GM23338 (cell line): ENCODE measurements at regions not wholly inside any gene's neighbourhood (a gene's known extent, or its start where the extent isn't known, plus 50 kb on each side); places are given as distances from the start of the nearest gene placed in this dataset.

Experiments used
- ATAC-seq: fragments of 200-7000 bp; cut with Tn5 transposase; 3 replicates; pipeline ENCODE4 v1.9.1; 2020
- DNase-seq: peaks from one replicate; pipeline ENCODE4 v3.0.0-alpha.2; 2015; ENCODE audit warnings: low spot score
- H2AFZ ChIP-seq: fragments of 200-600 bp; sonication (generic); 2 replicates; pipeline ENCODE4 v1.8.0; 2016; ENCODE audit warnings: antibody characterized with exemption, mild to moderate bottlenecking, moderate library complexity
- H3F3A ChIP-seq: fragments of 200-600 bp; sonication (generic); replicated peaks from 2 replicates; pipeline ENCODE4 v1.8.0; 2017; ENCODE audit warnings: antibody characterized with exemption, mixed run types, low read depth
- H3K27ac ChIP-seq: fragments of 200-600 bp; sonication (generic); 2 replicates; pipeline ENCODE4 v1.6.1; 2016; ENCODE audit warnings: low read depth
- H3K27me3 ChIP-seq: fragments of 200-600 bp; sonication (generic); 2 replicates; pipeline ENCODE4 v1.8.0; 2016; ENCODE audit warnings: mild to moderate bottlenecking, mixed run types, moderate library complexity; ENCODE audit not compliant: insufficient read depth
- H3K36me3 ChIP-seq: fragments of 200-600 bp; sonication (generic); 2 replicates; pipeline ENCODE4 v1.8.0; 2016; ENCODE audit warnings: mild to moderate bottlenecking; ENCODE audit not compliant: insufficient read depth
- H3K4me1 ChIP-seq: fragments of 200-600 bp; sonication (generic); 2 replicates; pipeline ENCODE4 v1.8.0; 2016; ENCODE audit warnings: mild to moderate bottlenecking, moderate library complexity; ENCODE audit not compliant: insufficient read depth
- H3K4me2 ChIP-seq: fragments of 200-600 bp; sonication (generic); 2 replicates; pipeline ENCODE4 v1.7.1; 2017; ENCODE audit warnings: mixed run types
- H3K4me3 ChIP-seq: fragments of 200-600 bp; sonication (generic); 2 replicates; pipeline ENCODE4 v1.6.1; 2016; ENCODE audit warnings: mixed run types
- H3K79me2 ChIP-seq: fragments of 200-600 bp; sonication (generic); replicated peaks from 2 replicates; pipeline ENCODE4 v1.8.0; 2017; ENCODE audit warnings: mild to moderate bottlenecking; ENCODE audit not compliant: insufficient read depth
- H3K9me2 ChIP-seq: fragments of 200-600 bp; sonication (generic); 2 replicates; pipeline ENCODE4 v1.8.0; 2017; ENCODE audit not compliant: insufficient read depth
- H4K20me1 ChIP-seq: fragments of 200-600 bp; sonication (generic); replicated peaks from 2 replicates; pipeline ENCODE4 v1.8.0; 2017; ENCODE audit warnings: mild to moderate bottlenecking; ENCODE audit not compliant: insufficient read depth
- H3K27ac Mint-ChIP-seq: 2 replicates; pipeline ENCODE4 v1.8.0; 2020; ENCODE audit warnings: inconsistent platforms, mild to moderate bottlenecking, moderate library complexity, mixed read lengths
- H3K27me3 Mint-ChIP-seq: 3 replicates; pipeline ENCODE4 v1.8.0; 2022; ENCODE audit warnings: low read depth, mild to moderate bottlenecking, moderate library complexity, mixed read lengths, inconsistent platforms; ENCODE audit not compliant: insufficient read depth, poor library complexity
- H3K36me3 Mint-ChIP-seq: 3 replicates; pipeline ENCODE4 v1.8.0; 2021; ENCODE audit warnings: low read depth, mild to moderate bottlenecking, inconsistent platforms, moderate library complexity, mixed read lengths
- H3K4me1 Mint-ChIP-seq: 3 replicates; pipeline ENCODE4 v1.8.0; 2020; ENCODE audit warnings: mild to moderate bottlenecking, inconsistent platforms, mixed read lengths
- H3K4me3 Mint-ChIP-seq: 3 replicates; pipeline ENCODE4 v1.8.0; 2021; ENCODE audit warnings: moderate library complexity, mild to moderate bottlenecking, inconsistent platforms, mixed read lengths
- H3K9me3 Mint-ChIP-seq: 3 replicates; pipeline ENCODE4 v1.8.0; 2020; ENCODE audit warnings: moderate library complexity, mild to moderate bottlenecking, inconsistent platforms, mixed read lengths
- CREB1 ChIP-seq: fragments of 250-450 bp; sonication (Bioruptor Pico); IDR thresholded peaks from 2 replicates; pipeline ENCODE4 v1.5.0; 2020; ENCODE audit warnings: low read depth, mild to moderate bottlenecking, moderate library complexity
- EZH2 ChIP-seq: fragments of 200-600 bp; sonication (generic); IDR thresholded peaks from one replicate; pipeline ENCODE4 v1.8.0; 2017; ENCODE audit warnings: antibody characterized with exemption, mild to moderate bottlenecking, low read depth; ENCODE audit not compliant: unreplicated experiment
- EZH2phosphoT487 ChIP-seq: fragments of 200-600 bp; sonication (generic); IDR thresholded peaks from one replicate; pipeline ENCODE4 v1.8.1; 2018; ENCODE audit warnings: antibody characterized with exemption; ENCODE audit not compliant: unreplicated experiment
- JUNB ChIP-seq: IDR thresholded peaks from one replicate; pipeline ENCODE4 v1.6.1; 2016; ENCODE audit warnings: antibody characterized with exemption; ENCODE audit not compliant: unreplicated experiment
- NANOG ChIP-seq: IDR thresholded peaks from 2 replicates; pipeline ENCODE4 v1.6.1; 2016; ENCODE audit warnings: antibody characterized with exemption, borderline replicate concordance
- POLR2AphosphoS5 ChIP-seq: IDR thresholded peaks from 2 replicates; pipeline ENCODE4 v1.6.1; 2016; ENCODE audit warnings: antibody characterized with exemption, low read depth
- STAT1 ChIP-seq: IDR thresholded peaks from one replicate; pipeline ENCODE4 v1.6.1; 2016; ENCODE audit warnings: antibody characterized with exemption; ENCODE audit not compliant: unreplicated experiment
- ZNF114 ChIP-seq: fragments of 250-450 bp; sonication (Bioruptor Pico); IDR thresholded peaks from 2 replicates; pipeline ENCODE4 v1.5.0; 2020; ENCODE audit warnings: mild to moderate bottlenecking, moderate library complexity
- ZNF331 ChIP-seq: fragments of 250-450 bp; sonication (Bioruptor Pico); IDR thresholded peaks from 2 replicates; pipeline ENCODE4 v1.5.0; 2020; ENCODE audit warnings: low read depth, mild to moderate bottlenecking, moderate library complexity
- ZNF462 ChIP-seq: fragments of 250-450 bp; sonication (Bioruptor Pico); IDR thresholded peaks from 2 replicates; pipeline ENCODE4 v1.5.0; 2020; ENCODE audit warnings: mild to moderate bottlenecking, moderate library complexity
- TF ChIP-seq, protein P1 (sequence below): IDR thresholded peaks from one replicate; pipeline ENCODE4 v1.6.1; 2018; ENCODE audit warnings: antibody characterized with exemption; ENCODE audit not compliant: unreplicated experiment
- TF ChIP-seq, protein P2 (sequence below), 2 experiments: fragments of 200-600 bp in 1 of 2; sonication (generic) in 1 of 2; conservative IDR thresholded peaks; 2 replicates each; pipeline versions ENCODE4 v1.5.1 to v1.6.1; 2016 to 2017; ENCODE audit warnings: antibody characterized with exemption in 2 of 2, low read depth in 2 of 2, mild to moderate bottlenecking in 2 of 2, moderate library complexity in 1 of 2
- TF ChIP-seq, protein P3 (sequence below): IDR thresholded peaks from 2 replicates; pipeline ENCODE4 v1.6.1; 2016; ENCODE audit warnings: antibody characterized with exemption

DNA sequence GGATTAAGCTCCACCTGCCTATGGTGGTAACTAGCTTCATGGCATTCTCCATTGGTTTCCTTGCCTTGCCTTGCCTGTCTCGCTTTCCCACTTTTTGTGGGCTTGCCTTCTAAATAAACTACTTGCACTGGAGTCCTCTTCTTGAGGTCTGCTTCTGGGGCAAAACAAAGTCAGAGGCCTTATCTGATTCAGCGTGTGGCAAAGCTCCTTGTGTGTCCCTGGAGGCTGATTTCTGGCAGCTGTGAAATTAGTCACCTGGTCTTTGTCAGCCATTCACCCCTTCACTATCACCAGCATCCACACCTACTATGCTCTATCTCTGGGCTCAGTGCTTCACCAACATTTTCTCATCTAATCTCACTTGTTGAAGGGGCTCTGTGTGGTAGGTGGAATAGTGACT is 176.2 kb downstream of the SEC61B start:
- no peak for ATAC-seq
- Mint-ChIP-seq H3K9me3 (peaks cover 4% of the 10 kb centered on the region; the same call in 1 of the 3 replicates), H3K4me1 (no peaks in the 10 kb centered on the region), H3K27ac (no peak overlapping the region), H3K36me3 (no peaks in the 10 kb centered on the region), H3K4me3 (no peak overlapping the region), H3K27me3 (peaks cover 4% of the 10 kb centered on the region)
- H3K9me2 ChIP-seq: peaks cover 4% of the 10 kb centered on the region; the same call in 1 of the 2 replicates
- no peak overlapping the region for H3K4me3 ChIP-seq
- H3K79me2 ChIP-seq: no peaks in the 10 kb centered on the region
- H3K27me3 ChIP-seq: no peaks in the 10 kb centered on the region
- TF ChIP-seq, protein P1, sequence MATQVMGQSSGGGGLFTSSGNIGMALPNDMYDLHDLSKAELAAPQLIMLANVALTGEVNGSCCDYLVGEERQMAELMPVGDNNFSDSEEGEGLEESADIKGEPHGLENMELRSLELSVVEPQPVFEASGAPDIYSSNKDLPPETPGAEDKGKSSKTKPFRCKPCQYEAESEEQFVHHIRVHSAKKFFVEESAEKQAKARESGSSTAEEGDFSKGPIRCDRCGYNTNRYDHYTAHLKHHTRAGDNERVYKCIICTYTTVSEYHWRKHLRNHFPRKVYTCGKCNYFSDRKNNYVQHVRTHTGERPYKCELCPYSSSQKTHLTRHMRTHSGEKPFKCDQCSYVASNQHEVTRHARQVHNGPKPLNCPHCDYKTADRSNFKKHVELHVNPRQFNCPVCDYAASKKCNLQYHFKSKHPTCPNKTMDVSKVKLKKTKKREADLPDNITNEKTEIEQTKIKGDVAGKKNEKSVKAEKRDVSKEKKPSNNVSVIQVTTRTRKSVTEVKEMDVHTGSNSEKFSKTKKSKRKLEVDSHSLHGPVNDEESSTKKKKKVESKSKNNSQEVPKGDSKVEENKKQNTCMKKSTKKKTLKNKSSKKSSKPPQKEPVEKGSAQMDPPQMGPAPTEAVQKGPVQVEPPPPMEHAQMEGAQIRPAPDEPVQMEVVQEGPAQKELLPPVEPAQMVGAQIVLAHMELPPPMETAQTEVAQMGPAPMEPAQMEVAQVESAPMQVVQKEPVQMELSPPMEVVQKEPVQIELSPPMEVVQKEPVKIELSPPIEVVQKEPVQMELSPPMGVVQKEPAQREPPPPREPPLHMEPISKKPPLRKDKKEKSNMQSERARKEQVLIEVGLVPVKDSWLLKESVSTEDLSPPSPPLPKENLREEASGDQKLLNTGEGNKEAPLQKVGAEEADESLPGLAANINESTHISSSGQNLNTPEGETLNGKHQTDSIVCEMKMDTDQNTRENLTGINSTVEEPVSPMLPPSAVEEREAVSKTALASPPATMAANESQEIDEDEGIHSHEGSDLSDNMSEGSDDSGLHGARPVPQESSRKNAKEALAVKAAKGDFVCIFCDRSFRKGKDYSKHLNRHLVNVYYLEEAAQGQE: no peak
- TF ChIP-seq JUNB: no peak
- no peak for TF ChIP-seq CREB1 (CRISPR knock-in tag)
- TF ChIP-seq EZH2phosphoT487: no peak
- no peak for TF ChIP-seq ZNF462
- TF ChIP-seq STAT1: no peak
- no peak for TF ChIP-seq POLR2AphosphoS5
- no peak for TF ChIP-seq ZNF114
- TF ChIP-seq EZH2: no peak
- TF ChIP-seq, protein P2, sequence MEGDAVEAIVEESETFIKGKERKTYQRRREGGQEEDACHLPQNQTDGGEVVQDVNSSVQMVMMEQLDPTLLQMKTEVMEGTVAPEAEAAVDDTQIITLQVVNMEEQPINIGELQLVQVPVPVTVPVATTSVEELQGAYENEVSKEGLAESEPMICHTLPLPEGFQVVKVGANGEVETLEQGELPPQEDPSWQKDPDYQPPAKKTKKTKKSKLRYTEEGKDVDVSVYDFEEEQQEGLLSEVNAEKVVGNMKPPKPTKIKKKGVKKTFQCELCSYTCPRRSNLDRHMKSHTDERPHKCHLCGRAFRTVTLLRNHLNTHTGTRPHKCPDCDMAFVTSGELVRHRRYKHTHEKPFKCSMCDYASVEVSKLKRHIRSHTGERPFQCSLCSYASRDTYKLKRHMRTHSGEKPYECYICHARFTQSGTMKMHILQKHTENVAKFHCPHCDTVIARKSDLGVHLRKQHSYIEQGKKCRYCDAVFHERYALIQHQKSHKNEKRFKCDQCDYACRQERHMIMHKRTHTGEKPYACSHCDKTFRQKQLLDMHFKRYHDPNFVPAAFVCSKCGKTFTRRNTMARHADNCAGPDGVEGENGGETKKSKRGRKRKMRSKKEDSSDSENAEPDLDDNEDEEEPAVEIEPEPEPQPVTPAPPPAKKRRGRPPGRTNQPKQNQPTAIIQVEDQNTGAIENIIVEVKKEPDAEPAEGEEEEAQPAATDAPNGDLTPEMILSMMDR (conservative IDR thresholded peaks at IDR 0.05; ENCODE audit: low read depth in 2 of 2): no peak
- TF ChIP-seq ZNF331: no peak
- TF ChIP-seq, protein P3, sequence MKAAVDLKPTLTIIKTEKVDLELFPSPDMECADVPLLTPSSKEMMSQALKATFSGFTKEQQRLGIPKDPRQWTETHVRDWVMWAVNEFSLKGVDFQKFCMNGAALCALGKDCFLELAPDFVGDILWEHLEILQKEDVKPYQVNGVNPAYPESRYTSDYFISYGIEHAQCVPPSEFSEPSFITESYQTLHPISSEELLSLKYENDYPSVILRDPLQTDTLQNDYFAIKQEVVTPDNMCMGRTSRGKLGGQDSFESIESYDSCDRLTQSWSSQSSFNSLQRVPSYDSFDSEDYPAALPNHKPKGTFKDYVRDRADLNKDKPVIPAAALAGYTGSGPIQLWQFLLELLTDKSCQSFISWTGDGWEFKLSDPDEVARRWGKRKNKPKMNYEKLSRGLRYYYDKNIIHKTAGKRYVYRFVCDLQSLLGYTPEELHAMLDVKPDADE: no peak
- no peak for TF ChIP-seq NANOG
- no peaks in the 10 kb centered on the region for H3F3A ChIP-seq
- H3K36me3 ChIP-seq: no peaks in the 10 kb centered on the region
- no peaks in the 10 kb centered on the region for H3K4me1 ChIP-seq
- H4K20me1 ChIP-seq: no peaks in the 10 kb centered on the region
- H3K4me2 ChIP-seq: no peak overlapping the region
- no peak for DNase-seq
- H3K27ac ChIP-seq: no peak overlapping the region
- H2AFZ ChIP-seq: no peak overlapping the region
